GM21786 (cell line): ENCODE measurements at regions not wholly inside any gene's neighbourhood (a gene's known extent, or its start where the extent isn't known, plus 50 kb on each side); places are given as distances from the start of the nearest gene placed in this dataset.

Experiments used
- ATAC-seq: cut with Tn5 transposase; IDR thresholded peaks from one replicate; pipeline ENCODE4 v1.9.1; 2021; ENCODE audit not compliant: unreplicated experiment

- no peak for ATAC-seq
These were observed 229.2 kb upstream of the CHRNA7 start for GRCh38 chr15:31801152-31801551.

GRCh38 chr15:31802761-31803160 is 227.6 kb upstream of the CHRNA7 start:
- no peak for ATAC-seq

GRCh38 chr15:31803388-31803884 is 226.9 kb upstream of the CHRNA7 start:
- no peak for ATAC-seq

- ATAC-seq: no peak
These were observed 225.1 kb upstream of the CHRNA7 start for GRCh38 chr15:31805090-31805662.

- no peak for ATAC-seq
These were observed 224.2 kb upstream of the CHRNA7 start for GRCh38 chr15:31806106-31806505.

GRCh38 chr15:31811641-31812040 is 218.7 kb upstream of the CHRNA7 start:
- ATAC-seq: no peak

- ATAC-seq: no peak
These were observed 216.2 kb upstream of the CHRNA7 start for GRCh38 chr15:31814082-31814481.

GRCh38 chr15:31815411-31816155 is 214.7 kb upstream of the CHRNA7 start:
- ATAC-seq: no peak

GRCh38 chr15:31822463-31822862 is 207.9 kb upstream of the CHRNA7 start:
- ATAC-seq: no peak

GRCh38 chr15:31824024-31824423 is 206.3 kb upstream of the CHRNA7 start:
- no peak for ATAC-seq

GRCh38 chr15:31828594-31828993 is 201.7 kb upstream of the CHRNA7 start:
- ATAC-seq: no peak

- ATAC-seq: no peak
These were observed 199.7 kb upstream of the CHRNA7 start for GRCh38 chr15:31830591-31830990.

- no peak for ATAC-seq
These were observed 198.7 kb upstream of the CHRNA7 start for GRCh38 chr15:31831596-31831995.

GRCh38 chr15:31834654-31835053 is 195.7 kb upstream of the CHRNA7 start:
- no peak for ATAC-seq

- no peak for ATAC-seq
These were observed 190.9 kb upstream of the CHRNA7 start for GRCh38 chr15:31839388-31839787.

GRCh38 chr15:31840849-31841476 is 189.4 kb upstream of the CHRNA7 start:
- no peak for ATAC-seq

- no peak for ATAC-seq
These were observed 187.7 kb upstream of the CHRNA7 start for GRCh38 chr15:31842532-31843195.

GRCh38 chr15:31843426-31844055 is 186.8 kb upstream of the CHRNA7 start:
- no peak for ATAC-seq

- ATAC-seq: no peak
These were observed 184.5 kb upstream of the CHRNA7 start for GRCh38 chr15:31845791-31846190.

- no peak for ATAC-seq
These were observed 182.4 kb upstream of the CHRNA7 start for GRCh38 chr15:31847961-31848360.

- no peak for ATAC-seq
These were observed 181.7 kb upstream of the CHRNA7 start for GRCh38 chr15:31848621-31849020.
